HG02943 (cell line): ENCODE measurements at regions not wholly inside any gene's neighbourhood (a gene's known extent, or its start where the extent isn't known, plus 50 kb on each side); places are given as distances from the start of the nearest gene placed in this dataset.

Experiments used
- ATAC-seq: cut with Tn5 transposase; IDR thresholded peaks from one replicate; pipeline ENCODE4 v1.9.1; 2021; ENCODE audit warnings: mild to moderate bottlenecking, low read depth, moderate library complexity; ENCODE audit not compliant: unreplicated experiment

- no peak for ATAC-seq
These were observed 100.9 kb downstream of the SAMD9 start for GRCh38 chr7:93016681-93017381.

DNA sequence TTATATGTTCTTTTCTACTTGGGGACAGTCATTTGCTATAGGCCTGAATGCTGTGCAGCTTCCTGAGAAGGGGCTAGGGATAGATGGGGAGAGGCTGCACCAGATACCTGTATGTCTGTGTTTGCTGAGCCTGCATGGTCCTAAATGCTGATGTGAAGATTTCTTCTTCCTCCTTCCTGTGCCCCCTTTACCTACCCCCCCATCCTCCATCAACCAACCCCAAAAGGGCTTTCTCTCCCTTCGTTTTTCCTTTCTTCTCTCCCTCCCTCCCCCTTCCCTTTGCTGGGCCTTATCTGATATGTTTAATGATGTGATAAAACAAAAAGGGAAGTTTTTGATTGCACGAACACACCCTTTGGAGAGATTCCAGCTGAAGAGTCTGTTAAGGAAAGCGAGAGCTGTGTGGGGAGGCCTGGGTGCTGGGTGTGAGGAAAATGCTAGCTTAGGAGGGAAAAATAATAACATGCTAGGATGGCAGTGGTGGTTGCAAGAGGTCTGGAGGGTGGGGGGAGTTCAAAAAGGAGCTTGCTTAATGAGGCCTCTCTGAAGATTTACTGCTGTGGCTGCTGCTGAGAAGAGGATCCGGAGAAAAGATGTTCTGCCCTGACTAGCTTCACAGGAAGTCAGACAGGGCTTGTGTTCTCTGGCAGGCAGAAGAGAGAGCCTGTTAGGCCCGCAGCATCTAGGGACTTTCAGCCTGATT lies 101.8 kb downstream of the SAMD9 start:
- ATAC-seq, result no peak

DNA sequence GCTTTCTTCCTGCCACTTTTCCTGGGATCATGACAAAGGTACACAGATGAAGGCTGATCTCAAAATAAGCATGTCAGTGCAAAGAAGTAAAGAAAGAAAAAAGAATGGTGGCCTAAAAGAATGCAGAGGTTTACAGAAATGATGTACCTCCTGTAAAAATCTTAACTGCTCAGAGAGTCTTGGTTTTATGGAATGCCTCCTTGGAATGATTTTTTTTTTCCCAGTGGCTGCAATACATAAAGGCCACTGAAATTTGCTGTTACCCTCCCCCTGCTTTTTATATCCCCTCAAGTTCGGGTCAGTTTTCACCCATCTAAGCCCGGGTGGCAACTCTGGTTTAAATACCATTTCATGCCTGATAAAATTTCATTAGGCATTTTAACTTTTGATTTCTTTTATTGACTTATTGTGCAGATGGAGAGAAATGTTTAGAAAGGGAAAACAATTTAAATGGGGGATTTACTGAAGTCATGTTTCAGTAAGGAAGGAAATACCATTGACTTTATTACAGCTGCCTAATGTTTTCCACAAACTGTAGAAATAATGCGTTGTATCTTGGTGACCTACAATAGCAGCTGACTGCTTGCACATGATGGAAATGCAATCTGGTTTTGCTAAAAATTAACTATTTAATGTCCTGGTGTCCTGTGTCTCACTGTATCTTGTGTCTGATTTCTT lies 102.5 kb downstream of the SAMD9 start:
- ATAC-seq, result no peak

DNA sequence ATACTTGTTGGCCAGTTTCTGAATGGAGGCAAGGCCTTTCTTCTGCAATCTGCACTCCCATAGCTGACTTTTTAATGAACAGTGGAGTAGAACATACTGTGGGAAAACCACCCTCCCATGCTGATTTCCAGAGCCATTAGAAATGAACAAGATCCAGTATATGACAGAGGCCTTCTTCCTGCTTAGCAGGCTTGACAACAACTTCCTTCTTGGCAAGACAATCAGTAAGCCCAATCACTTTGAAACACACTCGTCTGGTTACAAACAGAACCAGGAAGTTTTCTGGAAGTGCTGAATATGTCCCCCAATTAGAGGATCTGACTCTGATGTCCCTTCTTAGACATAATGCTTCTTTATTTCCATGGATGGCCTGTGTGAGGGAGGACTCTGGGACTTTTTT lies 103.4 kb downstream of the SAMD9 start:
- no peak for ATAC-seq

- ATAC-seq, result no peak
These were observed 104.2 kb downstream of the SAMD9 start for GRCh38 chr7:93013446-93014061.

DNA sequence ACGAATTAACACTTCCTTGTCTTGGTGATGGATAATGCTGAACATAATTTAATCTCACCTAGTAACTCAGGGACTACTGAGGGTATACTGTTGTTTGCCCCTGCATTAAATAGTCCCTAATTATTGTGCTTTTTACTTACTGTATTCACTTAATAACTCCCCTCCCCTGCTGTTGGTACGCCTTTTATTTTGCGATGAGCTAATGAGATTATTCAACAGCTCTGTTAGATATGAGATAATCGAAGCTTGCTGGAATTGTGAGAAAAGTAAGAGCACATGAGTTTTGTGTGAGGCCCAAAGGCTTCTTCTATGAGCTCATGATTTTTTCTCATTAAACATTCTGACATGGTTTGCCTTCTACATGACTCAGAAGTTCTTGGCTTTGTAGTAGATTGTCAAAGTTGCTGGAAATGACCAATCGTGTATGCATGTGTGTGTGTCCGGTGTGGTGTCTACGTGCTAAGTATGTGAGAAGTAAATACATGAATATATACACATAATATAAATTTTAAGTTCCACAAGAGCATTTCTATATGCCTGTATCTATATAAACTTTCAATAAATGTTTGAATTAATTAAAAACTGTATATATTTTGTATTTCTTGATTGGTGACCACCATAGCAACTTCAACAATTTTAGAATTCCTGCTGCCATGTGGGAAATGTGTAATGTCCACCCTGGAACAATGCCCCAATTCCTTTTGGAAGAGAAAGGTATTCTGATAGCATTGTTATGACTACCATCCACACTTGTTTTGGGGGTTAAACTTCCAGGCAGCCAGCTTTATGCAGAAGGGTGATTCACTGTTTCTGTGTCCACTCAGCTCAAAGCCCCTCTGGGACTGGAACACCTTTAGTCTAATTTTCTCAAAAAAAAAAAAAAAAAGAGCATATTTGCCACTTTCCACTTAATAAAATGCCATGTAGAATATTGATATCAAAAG lies 106.2 kb downstream of the SAMD9 start:
- ATAC-seq, result no peak

DNA sequence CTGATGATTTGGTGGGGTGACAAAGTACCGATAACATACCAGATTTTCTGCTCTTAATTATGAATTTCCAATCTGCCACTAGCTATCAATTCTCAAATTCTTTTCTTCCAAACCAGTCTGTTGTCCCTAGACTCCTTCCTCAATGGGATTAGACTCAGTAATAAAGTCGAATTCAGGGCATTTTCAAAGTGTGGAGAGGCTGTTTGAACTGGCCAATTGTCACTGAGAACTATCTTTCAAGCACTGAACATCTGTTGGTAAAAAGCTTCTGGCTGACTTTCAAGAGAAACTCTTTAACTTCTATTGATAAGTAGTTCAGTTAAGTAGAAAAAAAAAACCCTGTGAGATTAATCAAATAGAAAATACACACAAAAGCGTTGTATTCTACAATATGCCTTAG lies 108.9 kb downstream of the SAMD9 start:
- ATAC-seq, result no peak

DNA sequence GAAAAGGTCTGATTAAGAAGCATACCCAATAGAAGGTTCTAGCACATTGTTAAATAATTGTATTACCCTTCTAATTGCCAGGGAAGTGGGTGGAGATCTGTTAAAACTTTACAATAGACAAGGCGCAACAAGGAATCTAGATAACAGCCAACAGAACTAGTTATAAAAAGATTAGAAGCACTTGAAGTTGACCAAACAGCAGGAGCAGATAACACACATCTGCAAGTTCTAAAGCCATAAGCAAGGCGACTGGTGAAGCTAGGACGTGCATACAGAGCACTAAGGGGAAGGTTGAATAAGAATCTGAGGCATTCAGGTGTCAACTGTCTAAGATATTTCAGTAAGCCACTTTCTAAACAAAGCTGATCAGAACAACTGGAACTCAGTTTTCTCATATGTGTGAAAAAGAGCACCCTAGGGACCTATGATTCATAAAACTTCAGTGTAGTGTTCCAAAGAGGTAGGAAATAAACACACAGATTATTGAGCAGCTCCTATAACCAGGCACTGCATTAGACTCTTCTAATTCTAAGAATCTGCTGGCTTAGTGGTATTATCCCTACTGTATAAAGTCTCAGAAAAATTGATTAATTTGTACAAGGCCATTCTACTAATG lies 111.2 kb downstream of the SAMD9 start:
- no peak for ATAC-seq

DNA sequence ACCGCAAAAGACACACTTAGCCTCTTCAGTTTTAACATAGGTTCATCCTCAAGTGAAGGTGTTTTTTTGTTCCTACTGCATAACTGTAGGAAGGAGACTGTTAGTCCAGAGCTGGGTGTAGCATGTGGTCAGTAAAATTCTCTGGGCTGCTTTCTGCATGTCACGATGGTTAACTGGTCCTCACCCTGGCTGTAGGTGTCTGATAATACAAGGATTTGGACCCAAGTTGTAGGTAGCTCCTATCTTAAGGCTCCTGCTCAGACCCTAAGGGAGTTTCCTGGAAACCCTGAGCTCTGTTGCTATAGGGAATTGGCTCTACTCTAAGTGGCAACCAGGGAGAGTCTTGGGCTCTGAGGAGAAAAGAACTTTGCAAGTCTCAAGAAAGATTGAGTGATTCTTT lies 112.9 kb downstream of the SAMD9 start:
- ATAC-seq, result no peak

DNA sequence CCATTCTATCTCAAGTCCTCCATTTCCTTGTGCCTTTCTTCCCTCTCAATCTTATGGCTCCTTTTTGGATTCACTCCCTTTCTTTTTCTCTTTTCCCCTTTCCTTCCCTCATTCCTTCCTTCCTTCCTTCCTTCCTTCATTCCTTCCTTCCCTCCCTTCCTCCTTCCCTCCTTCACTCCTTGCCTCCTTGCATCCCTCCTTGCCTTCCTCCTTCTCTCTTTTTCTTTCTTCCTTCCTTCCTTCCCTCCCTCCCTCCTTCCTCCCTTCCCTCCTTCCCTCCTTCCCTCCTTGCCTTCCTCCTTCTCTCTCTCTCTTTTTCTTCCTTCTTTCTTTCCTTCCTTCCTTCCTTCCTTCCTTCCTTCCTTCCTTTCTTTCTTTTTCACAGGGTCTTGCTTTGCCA lies 120.1 kb downstream of the SAMD9 start:
- no peak for ATAC-seq

GRCh38 chr7:92997152-92997551 lies 120.6 kb downstream of the SAMD9 start:
- ATAC-seq, result no peak

DNA sequence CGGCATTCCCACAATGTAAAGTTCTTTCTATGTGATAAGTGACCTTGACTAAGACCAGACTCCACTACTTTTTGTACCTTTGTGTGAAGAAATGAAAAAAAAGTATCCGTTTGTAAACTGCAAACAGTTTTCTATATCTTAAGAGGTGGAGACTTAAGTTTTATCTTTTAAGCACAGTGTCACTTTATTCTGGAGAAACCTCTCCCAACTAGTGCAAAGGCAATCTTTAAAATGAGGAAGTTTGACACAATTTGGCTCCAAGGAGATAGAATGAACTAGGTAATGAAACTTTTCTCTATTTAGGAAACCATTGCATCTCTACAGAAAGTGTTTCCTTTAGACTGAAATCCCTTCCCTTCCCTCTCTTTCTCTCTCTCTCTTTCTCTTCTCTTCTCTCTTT lies 122.9 kb downstream of the SAMD9 start:
- no peak for ATAC-seq

- ATAC-seq, result no peak
These were observed 124.8 kb downstream of the SAMD9 start for GRCh38 chr7:92992932-92993331.

DNA sequence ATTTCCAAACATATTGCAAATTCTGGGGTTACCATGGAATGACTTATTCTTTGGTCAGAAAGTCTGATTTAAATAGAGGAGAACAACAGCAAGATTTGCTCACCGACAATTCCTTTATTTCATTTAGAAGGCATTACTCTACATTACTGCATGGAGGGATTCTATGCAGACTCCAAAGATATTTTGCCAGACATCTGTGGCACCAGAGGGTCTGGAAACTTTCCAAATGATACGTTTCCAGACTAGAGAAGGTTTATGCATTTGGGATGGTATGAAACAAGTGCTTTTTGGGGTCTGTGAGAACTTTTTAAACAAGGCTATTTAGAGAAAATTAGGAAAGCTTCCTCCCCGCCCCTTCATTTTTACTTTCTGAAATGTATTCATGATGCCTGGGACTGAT lies 125.3 kb downstream of the SAMD9 start:
- ATAC-seq, result no peak

GRCh38 chr7:92991190-92991589 lies 126.6 kb downstream of the SAMD9 start:
- ATAC-seq, result no peak

GRCh38 chr7:92988941-92989545 lies 128.7 kb downstream of the SAMD9 start:
- ATAC-seq, result no peak

GRCh38 chr7:92988051-92988450 lies 129.7 kb downstream of the SAMD9 start:
- ATAC-seq, result no peak

- ATAC-seq, result no peak
These were observed 130.2 kb downstream of the SAMD9 start for GRCh38 chr7:92987538-92987937.

- ATAC-seq, result no peak
These were observed 130.7 kb downstream of the SAMD9 start for GRCh38 chr7:92987095-92987494.
